Stomach (tissue), 4 donors: ENCODE measurements at regions not wholly inside any gene's neighbourhood (a gene's known extent, or its start where the extent isn't known, plus 50 kb on each side); places are given as distances from the start of the nearest gene placed in this dataset.

Experiments
- CTCF ChIP-seq, 7 experiments: fragments of 450-650 bp in 4 of 7; fragments of 200-600 bp in 3 of 7; sonication (generic) in 3 of 7; IDR thresholded peaks; one replicate each; pipeline ENCODE4 v1.5.1; 2016 to 2019; ENCODE audit warnings: antibody characterized with exemption in 7 of 7, control low read depth in 2 of 7, mild to moderate bottlenecking in 1 of 7
- EP300 ChIP-seq: sonication (generic); formaldehyde crosslinking; IDR thresholded peaks from one replicate; pipeline ENCODE4 v1.6.1; 2017; ENCODE audit warnings: antibody characterized with exemption
- POLR2A ChIP-seq, 4 donors: fragments of 450-650 bp; IDR thresholded peaks; one replicate each; pipeline ENCODE4 v1.6.1; 2016; ENCODE audit warnings: antibody characterized with exemption in 4 of 4, control low read depth in 2 of 4, mild to moderate bottlenecking in 1 of 4, moderate library complexity in 1 of 4

- TF ChIP-seq POLR2A (IDR thresholded peaks at IDR 0.05) (no peak), CTCF (IDR thresholded peaks at IDR 0.05) (no peak), EP300 (no peak)
Observed at GRCh38 chr12:4116251-4117111, 157.1 kb upstream of the CCND2 start.
